SJSA1 (cell line): ENCODE measurements at regions not wholly inside any gene's neighbourhood (a gene's known extent, or its start where the extent isn't known, plus 50 kb on each side); places are given as distances from the start of the nearest gene placed in this dataset.

Source experiments
- DNase-seq, 2 experiments: peaks; one replicate each; pipeline ENCODE4 v3.0.0-alpha.2; 2015 to 2020; ENCODE audit warnings: low spot score in 2 of 2, low read depth in 1 of 2
- H3K27ac ChIP-seq: fragments of 250-450 bp; sonication (Bioruptor Pico); 2 replicates; pipeline ENCODE4 v1.5.1; 2020; ENCODE audit warnings: mild to moderate bottlenecking, moderate library complexity
- H3K27me3 ChIP-seq: fragments of 250-450 bp; sonication (Bioruptor Pico); replicated peaks from 2 replicates; pipeline ENCODE4 v1.5.1; 2020; ENCODE audit warnings: mild to moderate bottlenecking, moderate library complexity
- H3K36me3 ChIP-seq: fragments of 250-450 bp; sonication (Bioruptor Pico); 2 replicates; pipeline ENCODE4 v1.5.1; 2020; ENCODE audit warnings: mild to moderate bottlenecking
- H3K4me1 ChIP-seq: fragments of 250-450 bp; sonication (Bioruptor Pico); replicated peaks from 2 replicates; pipeline ENCODE4 v1.6.1; 2021; ENCODE audit warnings: mild to moderate bottlenecking
- H3K4me3 ChIP-seq: fragments of 250-450 bp; sonication (Bioruptor Pico); 2 replicates; pipeline ENCODE4 v1.5.1; 2020; ENCODE audit warnings: mild to moderate bottlenecking
- H3K9me3 ChIP-seq: fragments of 250-450 bp; sonication (Bioruptor Pico); replicated peaks from 2 replicates; pipeline ENCODE4 v1.5.1; 2020; ENCODE audit warnings: mild to moderate bottlenecking

GRCh38 chr9:91145496-91145895, 216.2 kb downstream of the AUH start:
- Histone ChIP-seq H3K9me3 (no peaks in the 10 kb centered on the region), H3K4me3 (no peak overlapping the region), H3K4me1 (peaks cover 4% of the 10 kb centered on the region; the same call in 1 of the 2 replicates), H3K36me3 (no peaks in the 10 kb centered on the region), H3K27ac (no peak overlapping the region), H3K27me3 (no peaks in the 10 kb centered on the region)
- no peak for DNase-seq

- peaks cover 4% of the 10 kb centered on the region; the same call in 1 of the 2 replicates for H3K4me1 ChIP-seq
- H3K9me3 ChIP-seq = no peaks in the 10 kb centered on the region
- no peak overlapping the region for H3K4me3 ChIP-seq
- no peaks in the 10 kb centered on the region for H3K36me3 ChIP-seq
- DNase-seq = no peak
- H3K27me3 ChIP-seq = no peaks in the 10 kb centered on the region
- H3K27ac ChIP-seq = no peak overlapping the region
Observed at GRCh38 chr9:91146391-91147019, 215.2 kb downstream of the AUH start.

- Histone ChIP-seq H3K4me3 (no peak overlapping the region), H3K9me3 (no peaks in the 10 kb centered on the region), H3K27me3 (no peaks in the 10 kb centered on the region), H3K36me3 (no peaks in the 10 kb centered on the region), H3K27ac (no peak overlapping the region), H3K4me1 (peaks cover 4% of the 10 kb centered on the region; the same call in 1 of the 2 replicates)
- DNase-seq = no peak
Observed at GRCh38 chr9:91147079-91147708, 214.5 kb downstream of the AUH start.

GRCh38 chr9:91148306-91148705, 213.4 kb downstream of the AUH start:
- peaks cover 4% of the 10 kb centered on the region; the same call in 1 of the 2 replicates for H3K4me1 ChIP-seq
- H3K36me3 ChIP-seq = no peaks in the 10 kb centered on the region
- H3K27ac ChIP-seq = no peak overlapping the region
- no peaks in the 10 kb centered on the region for H3K9me3 ChIP-seq
- no peaks in the 10 kb centered on the region for H3K27me3 ChIP-seq
- no peak for DNase-seq
- no peak overlapping the region for H3K4me3 ChIP-seq

- no peak overlapping the region for H3K27ac ChIP-seq
- no peak overlapping the region for H3K4me3 ChIP-seq
- H3K9me3 ChIP-seq = no peaks in the 10 kb centered on the region
- peaks cover 4% of the 10 kb centered on the region; the same call in 1 of the 2 replicates for H3K4me1 ChIP-seq
- no peaks in the 10 kb centered on the region for H3K27me3 ChIP-seq
- DNase-seq = no peak
- H3K36me3 ChIP-seq = no peaks in the 10 kb centered on the region
Observed at GRCh38 chr9:91150273-91150997, 211.3 kb downstream of the AUH start.

- Histone ChIP-seq H3K27ac (no peak overlapping the region), H3K4me1 (peaks cover 4% of the 10 kb centered on the region; the same call in 1 of the 2 replicates), H3K27me3 (no peaks in the 10 kb centered on the region), H3K4me3 (no peak overlapping the region), H3K36me3 (no peaks in the 10 kb centered on the region), H3K9me3 (no peaks in the 10 kb centered on the region)
- no peak for DNase-seq
Observed at GRCh38 chr9:91150998-91151717, 210.6 kb downstream of the AUH start.

GRCh38 chr9:91151718-91152095, 210.0 kb downstream of the AUH start:
- Histone ChIP-seq H3K36me3 (no peaks in the 10 kb centered on the region), H3K27me3 (no peaks in the 10 kb centered on the region), H3K9me3 (no peaks in the 10 kb centered on the region), H3K27ac (no peak overlapping the region), H3K4me3 (no peak overlapping the region), H3K4me1 (peaks cover 4% of the 10 kb centered on the region; the same call in 1 of the 2 replicates)
- DNase-seq = no peak

- Histone ChIP-seq H3K27ac (no peak overlapping the region), H3K4me1 (no peaks in the 10 kb centered on the region), H3K9me3 (no peaks in the 10 kb centered on the region), H3K36me3 (no peaks in the 10 kb centered on the region), H3K4me3 (no peak overlapping the region), H3K27me3 (no peaks in the 10 kb centered on the region)
- DNase-seq = no peak
Observed at GRCh38 chr9:91154686-91155085, 207.0 kb downstream of the AUH start.

- H3K4me1 ChIP-seq = no peaks in the 10 kb centered on the region
- no peaks in the 10 kb centered on the region for H3K27me3 ChIP-seq
- H3K9me3 ChIP-seq = no peaks in the 10 kb centered on the region
- no peak for DNase-seq
- no peaks in the 10 kb centered on the region for H3K36me3 ChIP-seq
- H3K27ac ChIP-seq = no peak overlapping the region
- H3K4me3 ChIP-seq = no peak overlapping the region
Observed at GRCh38 chr9:91155181-91155580, 206.5 kb downstream of the AUH start.

- DNase-seq = no peak
- no peak overlapping the region for H3K27ac ChIP-seq
- H3K4me1 ChIP-seq = no peaks in the 10 kb centered on the region
- no peak overlapping the region for H3K4me3 ChIP-seq
- no peaks in the 10 kb centered on the region for H3K9me3 ChIP-seq
- H3K36me3 ChIP-seq = no peaks in the 10 kb centered on the region
- no peaks in the 10 kb centered on the region for H3K27me3 ChIP-seq
Observed at GRCh38 chr9:91155746-91156376, 205.9 kb downstream of the AUH start.

- H3K27me3 ChIP-seq = no peaks in the 10 kb centered on the region
- no peak for DNase-seq
- H3K27ac ChIP-seq = no peak overlapping the region
- H3K36me3 ChIP-seq = no peaks in the 10 kb centered on the region
- no peaks in the 10 kb centered on the region for H3K9me3 ChIP-seq
- peaks cover 4% of the 10 kb centered on the region for H3K4me1 ChIP-seq
- H3K4me3 ChIP-seq = no peak overlapping the region
Observed at GRCh38 chr9:91156451-91157234, 205.1 kb downstream of the AUH start.

- Histone ChIP-seq H3K4me1 (peaks cover 16% of the 10 kb centered on the region), H3K27ac (no peak overlapping the region), H3K36me3 (no peaks in the 10 kb centered on the region), H3K27me3 (no peaks in the 10 kb centered on the region), H3K9me3 (no peaks in the 10 kb centered on the region), H3K4me3 (no peak overlapping the region)
- DNase-seq = no peak
Observed at GRCh38 chr9:91157883-91158282, 203.8 kb downstream of the AUH start.

GRCh38 chr9:91158286-91158685, 203.4 kb downstream of the AUH start:
- no peak for DNase-seq
- Histone ChIP-seq H3K36me3 (no peaks in the 10 kb centered on the region), H3K27me3 (no peaks in the 10 kb centered on the region), H3K27ac (no peak overlapping the region), H3K4me1 (peaks cover 21% of the 10 kb centered on the region), H3K4me3 (no peak overlapping the region), H3K9me3 (no peaks in the 10 kb centered on the region)
